ENCODE measurements at regions not wholly inside any gene's neighbourhood (a gene's known extent, or its start where the extent isn't known, plus 50 kb on each side); places are given as distances from the start of the nearest gene placed in this dataset.

- Histone ChIP-seq H3K27ac (ENCODE audit: poor library complexity, severe bottlenecking) (no peak overlapping the region), H3K9me3 (ENCODE audit: severe bottlenecking) (no peaks in the 10 kb centered on the region), H3K27me3 (ENCODE audit: insufficient read depth, poor library complexity, severe bottlenecking) (no peaks in the 10 kb centered on the region), H3K36me3 (ENCODE audit: low read depth) (no peaks in the 10 kb centered on the region), H3K4me1 (ENCODE audit: insufficient read depth, poor library complexity, severe bottlenecking) (no peaks in the 10 kb centered on the region), H3K4me3 (ENCODE audit: severe bottlenecking) (no peak overlapping the region)
- ATAC-seq (ENCODE audit: low read depth) (no peak), DNase-seq (ENCODE audit: low spot score) (no peak)
- TF ChIP-seq CTCF (IDR thresholded peaks at IDR 0.05; ENCODE audit: poor library complexity, severe bottlenecking): no peak
These were observed 86.0 kb upstream of the NMU start for GRCh38 chr4:55722132-55722531.

GRCh38 chr4:55723403-55723802 lies 87.3 kb upstream of the NMU start:
- ATAC-seq (ENCODE audit: low read depth): no peak
- no peak overlapping the region for H3K27ac ChIP-seq (ENCODE audit: poor library complexity, severe bottlenecking)

GRCh38 chr4:55725057-55725456 lies 89.0 kb upstream of the NMU start:
- Histone ChIP-seq H3K27me3 (ENCODE audit: insufficient read depth, poor library complexity, severe bottlenecking) (no peaks in the 10 kb centered on the region), H3K4me1 (ENCODE audit: insufficient read depth, poor library complexity, severe bottlenecking) (no peaks in the 10 kb centered on the region), H3K4me3 (ENCODE audit: severe bottlenecking) (no peak overlapping the region), H3K9me3 (ENCODE audit: severe bottlenecking) (no peaks in the 10 kb centered on the region), H3K27ac (ENCODE audit: poor library complexity, severe bottlenecking) (no peak overlapping the region), H3K36me3 (ENCODE audit: low read depth) (no peaks in the 10 kb centered on the region)
- DNase-seq (ENCODE audit: low spot score) (no peak), ATAC-seq (ENCODE audit: low read depth) (no peak)
- no peak for TF ChIP-seq CTCF (IDR thresholded peaks at IDR 0.05; ENCODE audit: poor library complexity, severe bottlenecking)

More at GRCh38 chr4:55723403-55723802, 87.3 kb upstream of the NMU start:
- Histone ChIP-seq H3K4me3 (ENCODE audit: severe bottlenecking) (no peak overlapping the region), H3K36me3 (ENCODE audit: low read depth) (no peaks in the 10 kb centered on the region), H3K4me1 (ENCODE audit: insufficient read depth, poor library complexity, severe bottlenecking) (no peaks in the 10 kb centered on the region), H3K27me3 (ENCODE audit: insufficient read depth, poor library complexity, severe bottlenecking) (no peaks in the 10 kb centered on the region), H3K9me3 (ENCODE audit: severe bottlenecking) (no peaks in the 10 kb centered on the region)
- DNase-seq (ENCODE audit: low spot score): no peak
- TF ChIP-seq CTCF (IDR thresholded peaks at IDR 0.05; ENCODE audit: poor library complexity, severe bottlenecking): no peak

- H3K27me3 ChIP-seq (ENCODE audit: insufficient read depth, poor library complexity, severe bottlenecking): no peaks in the 10 kb centered on the region
- no peaks in the 10 kb centered on the region for H3K4me1 ChIP-seq (ENCODE audit: insufficient read depth, poor library complexity, severe bottlenecking)
- DNase-seq (ENCODE audit: low spot score) (no peak), ATAC-seq (ENCODE audit: low read depth) (no peak)
- H3K4me3 ChIP-seq (ENCODE audit: severe bottlenecking): no peak overlapping the region
- no peak for TF ChIP-seq CTCF (IDR thresholded peaks at IDR 0.05; ENCODE audit: poor library complexity, severe bottlenecking)
- no peaks in the 10 kb centered on the region for H3K9me3 ChIP-seq (ENCODE audit: severe bottlenecking)
- H3K36me3 ChIP-seq (ENCODE audit: low read depth): no peaks in the 10 kb centered on the region
- H3K27ac ChIP-seq (ENCODE audit: poor library complexity, severe bottlenecking): no peak overlapping the region
These were observed 91.6 kb upstream of the NMU start for GRCh38 chr4:55727746-55728145.

GRCh38 chr4:55729351-55730279 lies 90.0 kb upstream of the EXOC1L start:
- Histone ChIP-seq H3K27ac (ENCODE audit: poor library complexity, severe bottlenecking) (no peak overlapping the region), H3K9me3 (ENCODE audit: severe bottlenecking) (no peaks in the 10 kb centered on the region), H3K27me3 (ENCODE audit: insufficient read depth, poor library complexity, severe bottlenecking) (no peaks in the 10 kb centered on the region), H3K4me3 (ENCODE audit: severe bottlenecking) (no peak overlapping the region), H3K36me3 (ENCODE audit: low read depth) (no peaks in the 10 kb centered on the region), H3K4me1 (ENCODE audit: insufficient read depth, poor library complexity, severe bottlenecking) (peaks cover 11% of the 10 kb centered on the region)
- no peak for DNase-seq (ENCODE audit: low spot score)
- TF ChIP-seq CTCF (IDR thresholded peaks at IDR 0.05; ENCODE audit: poor library complexity, severe bottlenecking): no peak
- ATAC-seq (ENCODE audit: low read depth): no peak
